ENCODE measurements at regions not wholly inside any gene's neighbourhood (a gene's known extent, or its start where the extent isn't known, plus 50 kb on each side); places are given as distances from the start of the nearest gene placed in this dataset.

DNA sequence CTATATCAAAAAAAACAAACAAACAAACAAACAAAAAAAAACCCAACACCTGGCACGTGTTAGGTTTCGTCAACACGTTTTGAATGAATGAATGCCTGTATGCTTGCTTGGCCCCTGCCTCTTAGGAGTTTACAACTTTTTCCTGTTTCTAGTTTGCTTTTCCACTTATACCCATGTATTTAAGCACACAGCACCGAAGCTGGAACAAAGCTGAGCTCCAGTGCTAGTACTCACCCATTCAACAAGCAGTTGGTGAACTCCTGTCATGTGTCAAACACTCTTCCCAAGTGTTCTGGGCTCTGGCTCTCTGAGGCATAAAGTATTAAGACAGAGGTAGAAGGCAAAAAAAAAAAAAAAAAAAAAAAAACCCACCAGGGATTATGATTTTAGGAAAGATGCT is 599.3 kb downstream of the BUD13 start:
- H3K27me3 Mint-ChIP-seq (ENCODE audit: insufficient read depth, low read depth, poor library complexity), result peaks cover 14% of the 10 kb centered on the region
- no peak for TF ChIP-seq JUNB (IDR thresholded peaks at IDR 0.05; ENCODE audit: unreplicated experiment)
- TF ChIP-seq STAT1 (IDR thresholded peaks at IDR 0.05; ENCODE audit: unreplicated experiment), result no peak
- TF ChIP-seq ETS1 (IDR thresholded peaks at IDR 0.05), result no peak
- TF ChIP-seq CREB1 (CRISPR knock-in tag; IDR thresholded peaks at IDR 0.05; ENCODE audit: low read depth), result no peak
- TF ChIP-seq ZNF114 (CRISPR knock-in tag; IDR thresholded peaks at IDR 0.05), result no peak
- TF ChIP-seq, protein P1, sequence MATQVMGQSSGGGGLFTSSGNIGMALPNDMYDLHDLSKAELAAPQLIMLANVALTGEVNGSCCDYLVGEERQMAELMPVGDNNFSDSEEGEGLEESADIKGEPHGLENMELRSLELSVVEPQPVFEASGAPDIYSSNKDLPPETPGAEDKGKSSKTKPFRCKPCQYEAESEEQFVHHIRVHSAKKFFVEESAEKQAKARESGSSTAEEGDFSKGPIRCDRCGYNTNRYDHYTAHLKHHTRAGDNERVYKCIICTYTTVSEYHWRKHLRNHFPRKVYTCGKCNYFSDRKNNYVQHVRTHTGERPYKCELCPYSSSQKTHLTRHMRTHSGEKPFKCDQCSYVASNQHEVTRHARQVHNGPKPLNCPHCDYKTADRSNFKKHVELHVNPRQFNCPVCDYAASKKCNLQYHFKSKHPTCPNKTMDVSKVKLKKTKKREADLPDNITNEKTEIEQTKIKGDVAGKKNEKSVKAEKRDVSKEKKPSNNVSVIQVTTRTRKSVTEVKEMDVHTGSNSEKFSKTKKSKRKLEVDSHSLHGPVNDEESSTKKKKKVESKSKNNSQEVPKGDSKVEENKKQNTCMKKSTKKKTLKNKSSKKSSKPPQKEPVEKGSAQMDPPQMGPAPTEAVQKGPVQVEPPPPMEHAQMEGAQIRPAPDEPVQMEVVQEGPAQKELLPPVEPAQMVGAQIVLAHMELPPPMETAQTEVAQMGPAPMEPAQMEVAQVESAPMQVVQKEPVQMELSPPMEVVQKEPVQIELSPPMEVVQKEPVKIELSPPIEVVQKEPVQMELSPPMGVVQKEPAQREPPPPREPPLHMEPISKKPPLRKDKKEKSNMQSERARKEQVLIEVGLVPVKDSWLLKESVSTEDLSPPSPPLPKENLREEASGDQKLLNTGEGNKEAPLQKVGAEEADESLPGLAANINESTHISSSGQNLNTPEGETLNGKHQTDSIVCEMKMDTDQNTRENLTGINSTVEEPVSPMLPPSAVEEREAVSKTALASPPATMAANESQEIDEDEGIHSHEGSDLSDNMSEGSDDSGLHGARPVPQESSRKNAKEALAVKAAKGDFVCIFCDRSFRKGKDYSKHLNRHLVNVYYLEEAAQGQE (IDR thresholded peaks at IDR 0.05; ENCODE audit: unreplicated experiment), result no peak
- TF ChIP-seq ZNF462 (CRISPR knock-in tag; IDR thresholded peaks at IDR 0.05), result no peak
- TF ChIP-seq NANOG (IDR thresholded peaks at IDR 0.05; ENCODE audit: borderline replicate concordance), result no peak
- H3K4me1 ChIP-seq (ENCODE audit: insufficient read depth), result peaks cover 25% of the 10 kb centered on the region
- no peaks in the 10 kb centered on the region for H3K9me3 Mint-ChIP-seq
- no peaks in the 10 kb centered on the region for H3K36me3 ChIP-seq (ENCODE audit: insufficient read depth)
- H3K27me3 ChIP-seq (ENCODE audit: insufficient read depth), result no peaks in the 10 kb centered on the region
- H3K9me2 ChIP-seq (ENCODE audit: insufficient read depth), result no peaks in the 10 kb centered on the region
- no peaks in the 10 kb centered on the region for H3F3A ChIP-seq (replicated peaks; ENCODE audit: low read depth)
- no peak overlapping the region for H3K27ac Mint-ChIP-seq
- no peak overlapping the region for H3K4me3 ChIP-seq
- DNase-seq (ENCODE audit: low spot score) (no peak), ATAC-seq (no peak)
- H3K4me1 Mint-ChIP-seq, result peaks cover 52% of the 10 kb centered on the region
- H3K79me2 ChIP-seq (replicated peaks; ENCODE audit: insufficient read depth), result no peaks in the 10 kb centered on the region
- H3K4me3 Mint-ChIP-seq, result no peak overlapping the region
- no peak overlapping the region for H3K27ac ChIP-seq (ENCODE audit: low read depth)
- H3K4me2 ChIP-seq, result no peak overlapping the region
- H2AFZ ChIP-seq, result no peak overlapping the region
- H4K20me1 ChIP-seq (replicated peaks; ENCODE audit: insufficient read depth), result no peaks in the 10 kb centered on the region
- H3K36me3 Mint-ChIP-seq (ENCODE audit: low read depth), result no peaks in the 10 kb centered on the region; the same call in 2 of the 3 replicates
